ENCODE measurements at regions not wholly inside any gene's neighbourhood (a gene's known extent, or its start where the extent isn't known, plus 50 kb on each side); places are given as distances from the start of the nearest gene placed in this dataset.
"Not testable (repeated sequence)": the region's sequence is repeated elsewhere in the genome, so short reads cannot be mapped to it uniquely, and the experiment has no call there.

DNA sequence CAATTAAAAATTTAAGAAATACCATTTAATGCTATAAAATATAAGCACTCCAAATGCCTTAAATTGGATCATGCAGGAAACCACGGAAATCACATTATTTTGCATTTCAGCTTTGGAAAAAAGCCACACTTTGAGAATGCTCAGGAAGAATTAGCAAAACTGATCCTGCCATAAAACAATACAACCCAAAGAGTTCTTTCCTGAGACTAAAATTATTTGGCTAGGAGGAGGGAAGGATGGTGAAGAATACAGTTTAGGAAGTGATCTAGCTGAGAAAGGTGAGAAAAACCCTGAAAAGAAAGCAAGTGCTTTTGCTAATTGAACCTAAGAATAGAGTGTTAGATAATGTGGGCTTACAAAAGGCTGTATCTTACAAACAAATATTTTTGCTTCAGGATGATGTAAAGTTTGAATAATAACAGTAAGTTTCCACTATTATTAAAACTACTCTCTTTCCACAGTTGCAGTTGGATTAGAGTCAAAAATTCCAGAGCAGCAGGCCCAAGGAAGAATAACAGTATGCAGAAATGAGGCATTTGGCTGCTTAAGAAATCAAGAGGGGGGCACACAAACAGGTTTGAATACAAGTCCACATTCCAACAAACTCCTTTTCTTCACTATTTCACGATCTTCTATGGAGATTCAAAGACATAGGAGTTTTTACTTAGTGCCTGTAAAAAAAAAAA, 565.4 kb downstream of the RFPL4B start:
- ATAC-seq (ENCODE audit: low FRiP score) (no peak), DNase-seq (ENCODE audit: low spot score) (no peak)
- TF ChIP-seq CTCF (IDR thresholded peaks at IDR 0.05) = no peak

DNA sequence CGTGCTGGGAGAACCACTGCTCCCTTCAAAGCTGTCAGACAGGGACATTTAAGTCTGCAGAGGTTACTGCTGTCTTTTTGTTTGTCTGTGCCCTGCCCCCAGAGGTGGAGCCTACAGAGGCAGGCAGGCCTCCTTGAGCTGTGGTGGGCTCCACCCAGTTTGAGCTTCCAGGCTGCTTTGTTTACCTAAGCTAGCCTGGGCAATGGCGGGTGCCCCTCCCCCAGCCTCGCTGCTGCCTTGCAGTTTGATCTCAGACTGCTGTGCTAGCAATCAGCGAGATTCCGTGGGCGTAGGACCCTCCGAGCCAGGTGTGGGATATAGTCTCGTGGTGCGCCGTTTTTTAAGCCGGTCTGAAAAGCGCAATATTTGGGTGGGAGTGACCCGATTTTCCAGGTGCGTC, 572.6 kb downstream of the RFPL4B start:
- not testable (repeated sequence) for ATAC-seq (ENCODE audit: low FRiP score); DNase-seq (ENCODE audit: low spot score)

DNA sequence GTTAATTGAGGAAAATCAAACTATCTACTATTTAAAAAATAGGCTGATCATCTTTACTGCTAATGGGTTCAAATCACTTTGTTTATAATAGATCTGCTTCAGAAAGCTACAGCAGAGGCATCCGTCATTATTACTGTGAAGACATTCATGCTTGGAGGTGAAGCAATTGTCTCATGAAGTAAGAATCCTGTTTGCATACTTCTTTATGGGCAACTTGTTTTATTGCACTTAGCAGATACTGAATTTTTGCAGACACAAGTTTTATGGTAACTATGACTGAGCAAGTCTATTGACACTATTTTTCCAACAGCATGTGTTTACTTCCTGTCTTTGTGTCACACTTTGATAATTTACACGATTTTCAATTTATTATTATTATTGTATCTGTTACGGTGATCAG, 573.9 kb downstream of the RFPL4B start:
- DNase-seq (ENCODE audit: low spot score) = no peak
- TF ChIP-seq CTCF (IDR thresholded peaks at IDR 0.05) = no peak
- ATAC-seq (ENCODE audit: low FRiP score) = no peak

DNA sequence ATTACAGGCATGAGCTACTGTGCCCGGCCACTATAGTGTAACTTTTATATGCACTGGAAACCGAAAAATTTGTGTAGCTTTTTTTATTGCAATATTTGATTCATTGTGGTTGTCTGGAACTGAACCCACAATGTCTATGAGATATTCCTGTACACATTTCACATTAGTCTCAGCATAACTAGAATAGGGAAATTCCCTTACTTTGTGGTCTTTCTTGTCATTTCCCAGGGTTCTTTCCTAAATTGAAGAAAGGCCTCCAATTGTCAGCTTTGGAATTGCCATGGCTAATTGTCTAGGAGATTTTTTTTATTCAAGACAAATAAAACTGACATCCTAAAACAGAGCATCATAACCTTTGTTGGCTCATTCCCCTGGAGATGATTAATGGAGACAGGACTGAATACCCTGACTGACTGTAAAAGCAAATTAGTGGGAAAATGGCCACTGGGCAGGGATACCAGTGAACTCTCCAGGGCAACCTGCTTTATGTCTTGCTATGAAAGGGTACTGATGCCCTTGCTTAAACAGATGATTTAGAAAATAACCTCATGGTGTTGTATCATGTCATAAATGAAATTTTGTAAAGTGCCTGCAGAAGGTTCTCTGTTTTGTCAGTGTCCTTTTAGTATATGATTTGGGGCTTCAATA, 576.9 kb downstream of the RFPL4B start:
- no peak for TF ChIP-seq CTCF (IDR thresholded peaks at IDR 0.05)
- no peak for ATAC-seq (ENCODE audit: low FRiP score)
- DNase-seq (ENCODE audit: low spot score) = no peak

GRCh38 chr6:112925702-112926101, 578.6 kb downstream of the RFPL4B start:
- ATAC-seq (ENCODE audit: low FRiP score) (no peak), DNase-seq (ENCODE audit: low spot score) (no peak)
- no peak for TF ChIP-seq CTCF (IDR thresholded peaks at IDR 0.05)

DNA sequence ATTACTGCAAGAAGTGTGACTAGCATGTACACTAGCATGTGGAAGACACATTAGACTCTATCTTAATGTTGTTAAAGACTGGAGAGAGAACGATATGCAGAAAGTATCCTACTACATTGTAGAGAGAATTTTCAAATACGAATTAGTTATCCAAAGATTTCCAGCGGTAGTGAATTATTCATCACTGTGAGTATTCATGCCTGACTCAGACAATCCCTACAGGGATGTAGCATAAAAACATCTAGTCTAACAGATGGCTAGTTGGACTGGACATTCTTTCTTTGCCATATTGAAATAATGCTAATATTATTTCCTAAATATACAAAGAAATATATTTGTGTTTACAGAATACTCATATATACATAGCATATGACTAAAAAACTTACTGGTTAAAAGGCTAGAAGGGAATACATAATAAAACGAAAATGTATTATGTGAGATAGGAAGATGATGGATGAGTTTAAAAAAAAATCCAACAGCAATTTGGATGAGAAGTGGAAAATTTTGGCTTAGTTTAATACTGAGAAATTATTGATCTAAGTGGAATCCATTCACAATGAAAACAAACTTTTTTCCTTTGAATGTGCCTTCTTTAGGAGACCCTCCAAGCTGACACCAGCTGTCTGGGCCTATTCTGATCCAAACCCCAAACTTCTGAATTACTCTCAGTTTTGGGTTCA, 580.7 kb downstream of the RFPL4B start:
- DNase-seq (ENCODE audit: low spot score) (no peak), ATAC-seq (ENCODE audit: low FRiP score) (no peak)
- TF ChIP-seq CTCF (IDR thresholded peaks at IDR 0.05) = no peak

- ATAC-seq (ENCODE audit: low FRiP score) (no peak), DNase-seq (ENCODE audit: low spot score) (no peak)
- no peak for TF ChIP-seq CTCF (IDR thresholded peaks at IDR 0.05)
These were observed 582.5 kb downstream of the RFPL4B start for GRCh38 chr6:112929641-112930040.
